ENCODE measurements at regions not wholly inside any gene's neighbourhood (a gene's known extent, or its start where the extent isn't known, plus 50 kb on each side); places are given as distances from the start of the nearest gene placed in this dataset.

DNA sequence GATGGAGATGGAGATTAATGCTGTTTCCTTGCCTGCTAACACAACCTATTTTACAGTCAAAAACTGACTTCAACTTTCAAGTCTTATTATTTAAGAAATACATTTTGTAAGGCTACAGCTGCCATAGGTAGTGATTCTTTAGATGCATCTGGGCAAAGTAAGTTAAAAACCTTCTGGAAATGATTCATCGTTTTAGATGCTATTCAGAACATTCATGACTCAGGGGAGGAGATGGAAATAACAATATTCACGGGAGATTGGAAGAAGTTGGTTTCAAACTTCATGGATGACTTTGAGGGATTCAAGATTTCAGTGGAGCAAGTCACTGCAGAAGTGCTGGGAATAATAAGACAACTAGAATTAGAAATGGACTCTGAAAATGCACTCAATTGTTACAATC, 174.9 kb upstream of the GGTLC1 start:
- DNase-seq (ENCODE audit: low read depth): no peak
- no peak overlapping the region for H3K4me3 ChIP-seq (replicated peaks; ENCODE audit: low read depth, low read length)
- TF ChIP-seq, protein P1, sequence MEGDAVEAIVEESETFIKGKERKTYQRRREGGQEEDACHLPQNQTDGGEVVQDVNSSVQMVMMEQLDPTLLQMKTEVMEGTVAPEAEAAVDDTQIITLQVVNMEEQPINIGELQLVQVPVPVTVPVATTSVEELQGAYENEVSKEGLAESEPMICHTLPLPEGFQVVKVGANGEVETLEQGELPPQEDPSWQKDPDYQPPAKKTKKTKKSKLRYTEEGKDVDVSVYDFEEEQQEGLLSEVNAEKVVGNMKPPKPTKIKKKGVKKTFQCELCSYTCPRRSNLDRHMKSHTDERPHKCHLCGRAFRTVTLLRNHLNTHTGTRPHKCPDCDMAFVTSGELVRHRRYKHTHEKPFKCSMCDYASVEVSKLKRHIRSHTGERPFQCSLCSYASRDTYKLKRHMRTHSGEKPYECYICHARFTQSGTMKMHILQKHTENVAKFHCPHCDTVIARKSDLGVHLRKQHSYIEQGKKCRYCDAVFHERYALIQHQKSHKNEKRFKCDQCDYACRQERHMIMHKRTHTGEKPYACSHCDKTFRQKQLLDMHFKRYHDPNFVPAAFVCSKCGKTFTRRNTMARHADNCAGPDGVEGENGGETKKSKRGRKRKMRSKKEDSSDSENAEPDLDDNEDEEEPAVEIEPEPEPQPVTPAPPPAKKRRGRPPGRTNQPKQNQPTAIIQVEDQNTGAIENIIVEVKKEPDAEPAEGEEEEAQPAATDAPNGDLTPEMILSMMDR (IDR thresholded peaks at IDR 0.05; ENCODE audit: low read length, missing control alignments): no peak

- TF ChIP-seq, protein P1 (IDR thresholded peaks at IDR 0.05; ENCODE audit: low read length, missing control alignments): peak; percentile 95
- peak; percentile 74 for DNase-seq (ENCODE audit: low read depth)
- no peak overlapping the region for H3K4me3 ChIP-seq (replicated peaks; ENCODE audit: low read depth, low read length)
Observed at GRCh38 chr20:24160563-24161281, 172.1 kb upstream of the GGTLC1 start.

DNA sequence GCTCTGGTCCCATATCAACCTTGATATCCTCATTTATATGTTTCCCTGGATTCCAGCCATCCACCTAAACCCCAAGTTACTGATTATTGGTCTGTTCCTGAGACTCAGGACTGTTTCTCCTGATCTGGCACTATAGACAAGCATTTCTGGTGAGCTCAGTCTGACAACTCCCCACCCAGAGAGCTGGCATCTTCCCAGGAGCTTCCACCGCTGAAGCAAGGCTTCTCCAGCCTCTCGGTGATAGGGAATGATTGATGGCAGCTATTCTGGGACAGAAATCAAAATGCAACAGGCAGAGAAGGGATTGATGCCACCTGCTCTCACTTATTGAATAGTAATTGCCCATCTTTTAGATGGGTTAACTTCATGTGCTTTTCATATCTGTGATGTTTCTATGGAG, 169.7 kb upstream of the GGTLC1 start:
- no peak overlapping the region for H3K4me3 ChIP-seq (replicated peaks; ENCODE audit: low read depth, low read length)
- no peak for DNase-seq (ENCODE audit: low read depth)
- TF ChIP-seq, protein P1 (IDR thresholded peaks at IDR 0.05; ENCODE audit: low read length, missing control alignments): no peak

- TF ChIP-seq, protein P1 (IDR thresholded peaks at IDR 0.05; ENCODE audit: low read length, missing control alignments): no peak
- no peak for DNase-seq (ENCODE audit: low read depth)
- no peak overlapping the region for H3K4me3 ChIP-seq (replicated peaks; ENCODE audit: low read depth, low read length)
Observed at GRCh38 chr20:24157213-24157612, 168.6 kb upstream of the GGTLC1 start.

- TF ChIP-seq, protein P1 (IDR thresholded peaks at IDR 0.05; ENCODE audit: low read length, missing control alignments): no peak
- H3K4me3 ChIP-seq (replicated peaks; ENCODE audit: low read depth, low read length): no peak overlapping the region
- DNase-seq (ENCODE audit: low read depth): no peak
Observed at GRCh38 chr20:24153101-24154040, 164.8 kb upstream of the GGTLC1 start.

DNA sequence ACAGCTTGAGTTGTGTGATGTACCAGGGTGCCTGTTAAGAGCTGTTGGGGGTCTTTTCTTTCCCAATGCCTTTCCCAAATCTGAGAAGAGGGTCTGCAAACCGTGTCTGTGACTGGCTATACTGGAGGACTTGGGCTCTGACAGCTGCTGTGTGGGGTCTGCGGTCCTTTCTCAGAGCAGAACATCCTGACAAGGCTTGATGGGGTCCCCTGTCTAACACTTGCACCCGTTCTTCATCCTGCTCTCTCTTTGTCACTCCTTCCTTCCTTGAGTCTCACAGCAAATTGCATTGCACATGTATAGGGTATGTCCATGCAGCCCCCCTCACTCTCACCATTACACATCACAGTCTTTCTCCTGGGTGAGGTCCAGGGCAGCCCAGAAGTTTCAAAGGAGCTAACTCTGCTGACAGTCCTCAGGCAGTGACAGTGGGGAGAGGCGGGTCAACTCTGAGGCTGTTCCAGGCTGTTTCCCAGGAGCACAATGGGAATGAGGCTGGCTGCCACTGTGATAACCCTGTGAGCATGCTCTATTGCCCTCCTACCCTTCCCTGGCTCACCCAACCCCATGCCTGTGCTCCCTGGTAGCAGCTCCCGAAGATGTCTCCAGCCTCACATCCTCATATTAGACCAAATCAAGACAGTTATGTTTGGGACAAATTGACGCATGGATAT, 163.2 kb upstream of the GGTLC1 start:
- DNase-seq (ENCODE audit: low read depth): no peak
- no peak overlapping the region for H3K4me3 ChIP-seq (replicated peaks; ENCODE audit: low read depth, low read length)
- TF ChIP-seq, protein P1 (IDR thresholded peaks at IDR 0.05; ENCODE audit: low read length, missing control alignments): no peak

Measured in fibroblast of pulmonary artery (primary cell).